SK-N-MC (cell line): ENCODE measurements at regions not wholly inside any gene's neighbourhood (a gene's known extent, or its start where the extent isn't known, plus 50 kb on each side); places are given as distances from the start of the nearest gene placed in this dataset.
"Not testable (repeated sequence)": the region's sequence is repeated elsewhere in the genome, so short reads cannot be mapped to it uniquely, and the experiment has no call there.

Experiments
- DNase-seq: peaks from one replicate; pipeline ENCODE4 v3.0.0-alpha.2; 2011; ENCODE audit warnings: low read depth, low spot score
- H3K27ac ChIP-seq: fragments of 200-600 bp; sonication (generic); 2 replicates; pipeline ENCODE4 v1.5.1; 2016; ENCODE audit warnings: mixed run types
- H3K36me3 ChIP-seq: fragments of 200-600 bp; sonication (generic); 2 replicates; pipeline ENCODE4 v1.6.1; 2017; ENCODE audit warnings: antibody characterized with exemption, low read length, mixed read lengths; ENCODE audit not compliant: insufficient read depth
- H3K4me3 ChIP-seq: fragments of 200-600 bp; sonication (generic); 2 replicates; pipeline ENCODE4 v1.5.1; 2016
- H3K9ac ChIP-seq: fragments of 200-600 bp; sonication (generic); 2 replicates; pipeline ENCODE4 v1.8.0; 2017; ENCODE audit warnings: mixed run types, mixed read lengths; ENCODE audit not compliant: insufficient read length
- H3K9me3 ChIP-seq: fragments of 200-600 bp; sonication (generic); 2 replicates; pipeline ENCODE4 v1.6.1; 2017; ENCODE audit warnings: low read depth, mild to moderate bottlenecking, antibody characterized with exemption, low read length, moderate library complexity, mixed read lengths
- EZH2 ChIP-seq: fragments of 200-600 bp; sonication (generic); IDR thresholded peaks from one replicate; pipeline ENCODE4 v1.6.1; 2017; ENCODE audit warnings: antibody characterized with exemption
- FOXP2 ChIP-seq: optimal IDR thresholded peaks from 2 replicates; pipeline ENCODE3; 2011; ENCODE audit warnings: mild to moderate bottlenecking, moderate library complexity; ENCODE audit not compliant: insufficient read depth; ENCODE audit errors: extremely low read length, control extremely low read depth
- POLR2AphosphoS5 ChIP-seq: IDR thresholded peaks from 2 replicates; pipeline ENCODE4 v1.6.1; 2012; ENCODE audit warnings: mild to moderate bottlenecking, low read depth, low read length, borderline replicate concordance

DNA sequence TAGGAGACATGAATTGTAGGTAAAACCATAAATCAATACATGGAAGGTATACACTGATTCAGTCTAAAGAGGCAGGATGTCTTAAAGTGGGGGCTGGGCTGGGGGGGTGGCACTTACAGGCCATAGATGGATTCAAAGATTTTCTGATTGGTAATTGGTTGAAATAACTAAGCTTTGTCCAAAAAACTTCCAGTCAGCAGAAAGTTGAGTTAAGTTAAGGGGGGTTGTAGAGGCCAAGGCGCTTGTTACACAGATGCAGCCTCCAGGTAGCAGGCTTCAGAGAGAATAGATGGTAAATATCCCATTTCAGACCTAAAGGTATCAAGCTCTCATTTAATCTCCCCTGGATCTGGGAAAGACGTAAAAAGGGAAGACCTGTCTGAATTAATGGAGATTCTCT, 233.6 kb upstream of the NRXN1 start:
- H3K9ac ChIP-seq = no peak overlapping the region
- no peaks in the 10 kb centered on the region for H3K36me3 ChIP-seq
- TF ChIP-seq EZH2 = no peak
- TF ChIP-seq POLR2AphosphoS5 = no peak
- TF ChIP-seq FOXP2 = no peak
- H3K4me3 ChIP-seq = no peak overlapping the region
- H3K9me3 ChIP-seq = no peaks in the 10 kb centered on the region
- no peak overlapping the region for H3K27ac ChIP-seq
- DNase-seq = no peak

DNA sequence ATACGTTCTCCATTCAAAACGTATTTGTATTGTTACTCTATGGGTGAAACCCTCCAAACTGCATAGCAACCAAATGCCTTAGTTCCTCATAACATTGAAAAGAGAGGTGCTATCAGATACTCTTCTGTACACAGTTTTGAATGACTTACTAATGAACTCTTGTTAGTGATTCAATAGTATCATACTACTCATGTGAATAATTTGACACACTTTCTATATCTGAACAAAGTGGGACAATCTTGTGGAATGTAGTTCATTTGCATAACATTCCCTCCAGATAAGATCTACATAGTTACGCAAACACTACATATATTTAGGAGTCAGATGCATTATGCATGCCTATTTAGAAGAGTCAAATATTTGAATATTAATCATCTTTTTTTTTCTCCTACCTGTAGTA, 232.0 kb upstream of the NRXN1 start:
- no peak for DNase-seq
- H3K9ac ChIP-seq = no peak overlapping the region
- no peak overlapping the region for H3K27ac ChIP-seq
- H3K36me3 ChIP-seq = no peaks in the 10 kb centered on the region
- no peaks in the 10 kb centered on the region for H3K9me3 ChIP-seq
- H3K4me3 ChIP-seq = no peak overlapping the region
- TF ChIP-seq POLR2AphosphoS5 = no peak

DNA sequence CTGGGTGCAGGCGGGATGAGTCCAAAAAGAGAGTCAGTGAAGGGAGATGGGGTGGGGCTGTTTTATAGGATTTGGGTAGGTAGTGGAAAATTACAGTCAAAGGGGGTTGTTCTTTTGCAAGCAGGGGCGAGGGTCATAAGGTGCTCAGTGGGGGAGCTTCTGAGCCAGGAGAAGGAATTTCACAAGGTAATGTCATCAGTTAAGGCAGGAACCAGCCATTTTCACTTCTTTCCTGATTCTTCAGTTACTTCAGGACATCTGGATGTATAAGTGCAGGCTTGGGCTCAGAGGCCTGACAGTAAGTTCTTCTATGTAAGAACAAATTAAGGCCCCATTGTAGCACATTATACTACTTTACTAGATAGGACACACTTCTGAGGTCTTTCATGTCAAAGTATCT, 231.2 kb upstream of the NRXN1 start:
- H3K9ac ChIP-seq, H3K36me3 ChIP-seq, H3K4me3 ChIP-seq, DNase-seq, H3K9me3 ChIP-seq, H3K27ac ChIP-seq: not testable (repeated sequence)

DNA sequence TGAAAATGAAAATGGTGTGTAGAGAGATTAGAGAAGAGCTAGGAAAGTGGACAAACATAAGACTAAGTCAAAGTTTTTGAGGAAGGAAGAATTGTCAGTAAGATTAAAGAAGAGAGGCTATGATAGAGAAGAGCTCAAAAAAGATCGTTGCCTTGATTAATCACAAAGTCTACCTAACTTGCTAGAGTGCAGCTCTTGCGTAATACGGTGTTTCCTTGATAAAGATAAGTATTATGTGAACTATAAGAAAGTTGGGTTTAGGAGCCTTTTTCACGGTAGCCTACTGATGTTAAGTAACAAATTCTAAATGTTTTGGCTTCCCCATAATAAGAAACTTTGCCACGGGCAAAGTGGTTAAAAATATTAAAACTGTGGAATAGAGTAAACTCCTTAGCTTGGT, 226.4 kb upstream of the NRXN1 start:
- Histone ChIP-seq H3K27ac (no peak overlapping the region), H3K9me3 (no peaks in the 10 kb centered on the region), H3K9ac (no peak overlapping the region), H3K36me3 (no peaks in the 10 kb centered on the region), H3K4me3 (no peak overlapping the region)
- no peak for DNase-seq
- TF ChIP-seq POLR2AphosphoS5 (no peak), FOXP2 (no peak), EZH2 (no peak)

DNA sequence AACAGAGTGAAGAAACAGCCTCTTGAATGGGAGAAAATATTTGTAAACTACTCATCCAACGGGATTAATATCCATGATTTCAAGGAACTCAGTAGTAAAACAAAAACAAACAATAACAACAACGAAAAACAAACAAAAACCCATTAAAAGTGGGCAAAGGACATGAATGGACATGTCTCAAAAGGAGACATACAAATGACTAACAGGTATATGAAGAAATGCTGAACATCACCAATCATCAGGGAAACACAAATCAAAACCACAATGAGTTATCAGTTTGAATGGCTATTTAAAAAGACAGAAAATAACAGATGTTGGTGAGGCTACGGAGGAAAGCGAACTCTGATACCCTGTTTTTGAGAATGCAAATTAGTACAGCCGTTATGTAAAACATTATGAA, 224.8 kb upstream of the NRXN1 start:
- TF ChIP-seq EZH2 (no peak), POLR2AphosphoS5 (no peak), FOXP2 (no peak)
- H3K9ac ChIP-seq = no peak overlapping the region
- H3K27ac ChIP-seq = no peak overlapping the region
- no peaks in the 10 kb centered on the region for H3K9me3 ChIP-seq
- DNase-seq = no peak
- H3K36me3 ChIP-seq = no peaks in the 10 kb centered on the region
- H3K4me3 ChIP-seq = no peak overlapping the region

DNA sequence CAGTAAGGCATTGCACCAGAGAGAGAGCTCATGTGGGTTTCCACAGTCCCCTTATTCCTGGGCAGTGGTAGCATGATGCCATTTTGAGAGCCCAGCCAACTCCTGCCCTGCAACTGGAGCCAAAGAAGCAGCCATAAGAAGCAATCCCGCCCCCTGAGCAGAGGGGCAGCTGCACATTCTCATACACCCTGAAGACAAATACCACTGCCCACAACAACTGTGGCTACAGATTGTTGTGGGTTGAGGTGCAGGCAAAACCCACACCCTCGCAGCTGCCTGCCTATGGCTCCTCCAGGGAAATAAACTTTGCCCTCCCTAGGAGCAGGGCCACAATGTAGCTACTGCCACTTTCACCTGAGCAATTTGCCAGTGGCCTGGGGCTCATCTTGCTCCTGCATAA, 219.4 kb upstream of the NRXN1 start:
- TF ChIP-seq EZH2 (no peak), FOXP2 (no peak), POLR2AphosphoS5 (no peak)
- Histone ChIP-seq H3K36me3 (no peaks in the 10 kb centered on the region), H3K9me3 (no peaks in the 10 kb centered on the region), H3K9ac (no peak overlapping the region), H3K4me3 (no peak overlapping the region), H3K27ac (no peak overlapping the region)
- no peak for DNase-seq

DNA sequence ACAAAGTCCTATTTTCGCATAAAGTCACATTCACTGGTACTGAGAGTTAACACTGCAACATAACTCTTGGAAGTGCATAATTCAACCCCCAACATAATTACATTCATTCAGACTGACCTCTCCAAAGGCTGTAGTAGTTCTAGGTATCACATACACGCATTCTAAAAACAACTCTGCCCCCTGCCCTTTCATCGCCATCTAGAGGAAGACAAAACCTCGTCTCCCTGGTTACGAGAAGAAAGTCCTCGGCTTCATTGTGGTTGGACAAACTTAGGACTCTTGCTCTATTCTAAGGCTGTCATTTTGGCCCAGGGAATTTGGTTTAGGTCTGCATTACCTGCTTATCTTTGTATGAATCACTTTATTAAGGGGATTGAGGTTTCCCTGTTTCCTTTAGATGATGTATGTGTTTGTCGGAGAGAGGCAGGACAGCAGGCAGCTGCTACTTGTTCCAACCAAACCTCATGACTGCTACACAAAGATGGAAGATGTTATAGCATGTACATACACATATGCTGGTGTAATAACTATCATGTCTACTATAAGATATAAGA, 215.4 kb upstream of the NRXN1 start:
- H3K9ac ChIP-seq = no peak overlapping the region
- no peak for TF ChIP-seq POLR2AphosphoS5
- no peak for TF ChIP-seq EZH2
- no peak for TF ChIP-seq FOXP2
- H3K4me3 ChIP-seq = no peak overlapping the region
- DNase-seq = no peak
- no peaks in the 10 kb centered on the region for H3K9me3 ChIP-seq
- no peaks in the 10 kb centered on the region for H3K36me3 ChIP-seq
- no peak overlapping the region for H3K27ac ChIP-seq

DNA sequence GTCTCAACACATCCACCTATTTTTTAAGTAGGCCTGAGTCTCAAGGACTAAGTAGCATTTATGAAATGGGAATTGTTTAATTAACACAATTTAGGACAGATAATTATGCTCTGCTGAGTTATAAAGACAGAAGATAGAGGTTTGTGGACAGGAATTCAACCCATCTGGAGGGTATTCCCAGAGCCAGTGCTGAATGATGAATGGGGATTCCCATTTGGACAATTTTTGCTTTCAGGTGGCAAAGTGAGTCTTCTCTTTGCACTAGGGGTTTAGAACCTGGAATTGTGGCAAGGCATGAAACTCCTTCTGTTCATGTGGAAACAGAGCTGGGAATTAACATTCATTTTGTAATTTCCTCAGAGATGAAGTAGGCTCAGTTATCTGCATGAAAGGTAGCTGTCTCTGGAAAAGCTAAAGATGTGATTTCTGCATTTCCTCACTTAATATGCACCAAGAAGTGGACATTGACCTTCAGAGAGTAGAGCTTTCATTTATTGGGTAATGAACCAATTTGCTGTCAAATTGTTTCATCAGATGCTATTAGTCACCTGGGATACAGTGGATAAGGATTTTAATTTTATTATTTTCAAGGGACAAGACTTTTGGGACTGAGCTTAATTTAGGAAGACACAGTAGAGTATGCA, 212.1 kb upstream of the NRXN1 start:
- Histone ChIP-seq H3K4me3 (no peak overlapping the region), H3K27ac (no peak overlapping the region), H3K36me3 (no peaks in the 10 kb centered on the region), H3K9ac (no peak overlapping the region), H3K9me3 (no peaks in the 10 kb centered on the region)
- DNase-seq = no peak
- no peak for TF ChIP-seq FOXP2
- no peak for TF ChIP-seq POLR2AphosphoS5
- no peak for TF ChIP-seq EZH2

DNA sequence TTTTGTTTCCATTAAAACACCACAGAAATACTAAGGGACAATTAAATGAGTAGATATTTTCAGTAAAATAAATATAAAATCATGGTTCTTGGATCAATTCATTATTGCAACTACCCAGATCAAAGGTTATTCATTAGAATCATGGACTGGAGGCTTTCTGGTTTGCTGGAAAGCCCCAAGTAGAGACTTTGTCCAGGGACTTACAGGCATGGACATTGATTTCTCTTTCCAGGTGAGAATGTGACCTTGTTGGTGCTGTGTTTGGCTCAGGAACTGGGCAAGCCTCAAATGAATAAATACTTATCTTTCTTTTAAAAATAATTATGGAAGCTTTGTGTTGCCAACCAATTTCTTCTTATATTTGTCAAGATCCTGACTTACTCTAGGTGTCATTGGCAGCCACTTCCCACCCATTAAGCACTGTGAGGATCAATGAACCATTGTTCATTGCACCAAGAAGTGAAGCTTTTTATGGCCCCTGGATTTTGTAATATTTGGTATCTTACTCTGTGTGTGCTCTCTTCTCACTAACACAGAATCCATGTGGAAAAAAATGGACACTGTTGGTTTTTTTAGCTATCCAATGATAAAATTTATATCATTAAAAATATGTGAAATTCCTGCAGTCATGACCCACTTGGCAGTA, 205.8 kb upstream of the NRXN1 start:
- no peak overlapping the region for H3K27ac ChIP-seq
- no peaks in the 10 kb centered on the region for H3K36me3 ChIP-seq
- TF ChIP-seq POLR2AphosphoS5 (no peak), EZH2 (no peak), FOXP2 (no peak)
- no peaks in the 10 kb centered on the region for H3K9me3 ChIP-seq
- no peak for DNase-seq
- no peak overlapping the region for H3K4me3 ChIP-seq
- no peak overlapping the region for H3K9ac ChIP-seq
